ENCODE measurements at regions not wholly inside any gene's neighbourhood (a gene's known extent, or its start where the extent isn't known, plus 50 kb on each side); places are given as distances from the start of the nearest gene placed in this dataset.
A peak's percentile ranks its signal among the peaks of the same experiment; 100 is the strongest.

DNA sequence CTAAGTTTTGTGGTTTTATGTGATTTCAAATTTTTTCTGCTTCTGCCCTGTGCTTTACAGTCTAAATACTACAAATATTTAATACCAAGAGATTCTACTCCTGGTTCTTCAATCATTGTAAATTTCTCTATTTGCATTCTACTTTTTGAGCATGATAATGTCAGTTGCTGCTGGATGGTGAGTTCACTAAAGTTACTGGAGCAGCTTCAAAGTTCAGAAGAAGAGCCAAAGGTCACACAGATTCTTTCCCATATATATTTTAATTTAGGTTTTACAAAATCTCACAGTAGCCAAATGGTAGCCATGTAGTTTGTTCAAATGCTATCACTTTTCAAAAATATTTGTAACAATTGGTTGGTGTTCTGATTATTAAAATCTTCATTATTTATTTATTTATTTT is 378.7 kb downstream of the TMEM232 start:
- no peak for ATAC-seq
- no peak for DNase-seq
- no peak overlapping the region for H3K4me3 ChIP-seq
- TF ChIP-seq, protein P1, sequence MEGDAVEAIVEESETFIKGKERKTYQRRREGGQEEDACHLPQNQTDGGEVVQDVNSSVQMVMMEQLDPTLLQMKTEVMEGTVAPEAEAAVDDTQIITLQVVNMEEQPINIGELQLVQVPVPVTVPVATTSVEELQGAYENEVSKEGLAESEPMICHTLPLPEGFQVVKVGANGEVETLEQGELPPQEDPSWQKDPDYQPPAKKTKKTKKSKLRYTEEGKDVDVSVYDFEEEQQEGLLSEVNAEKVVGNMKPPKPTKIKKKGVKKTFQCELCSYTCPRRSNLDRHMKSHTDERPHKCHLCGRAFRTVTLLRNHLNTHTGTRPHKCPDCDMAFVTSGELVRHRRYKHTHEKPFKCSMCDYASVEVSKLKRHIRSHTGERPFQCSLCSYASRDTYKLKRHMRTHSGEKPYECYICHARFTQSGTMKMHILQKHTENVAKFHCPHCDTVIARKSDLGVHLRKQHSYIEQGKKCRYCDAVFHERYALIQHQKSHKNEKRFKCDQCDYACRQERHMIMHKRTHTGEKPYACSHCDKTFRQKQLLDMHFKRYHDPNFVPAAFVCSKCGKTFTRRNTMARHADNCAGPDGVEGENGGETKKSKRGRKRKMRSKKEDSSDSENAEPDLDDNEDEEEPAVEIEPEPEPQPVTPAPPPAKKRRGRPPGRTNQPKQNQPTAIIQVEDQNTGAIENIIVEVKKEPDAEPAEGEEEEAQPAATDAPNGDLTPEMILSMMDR (IDR thresholded peaks at IDR 0.05) = no peak
- H3K4me1 ChIP-seq = no peaks in the 10 kb centered on the region
- H3K27ac ChIP-seq = no peak overlapping the region
- intact Hi-C loops (cut with DNase I) = no loop called here
- H3K9me3 ChIP-seq = no peaks in the 10 kb centered on the region
- no peaks in the 10 kb centered on the region for H3K27me3 ChIP-seq (ENCODE audit: insufficient read depth in 3 of 3, low read length in 2 of 3)
- no peaks in the 10 kb centered on the region for H3K36me3 ChIP-seq (ENCODE audit: insufficient read depth in 1 of 2, low read depth in 1 of 2)

DNA sequence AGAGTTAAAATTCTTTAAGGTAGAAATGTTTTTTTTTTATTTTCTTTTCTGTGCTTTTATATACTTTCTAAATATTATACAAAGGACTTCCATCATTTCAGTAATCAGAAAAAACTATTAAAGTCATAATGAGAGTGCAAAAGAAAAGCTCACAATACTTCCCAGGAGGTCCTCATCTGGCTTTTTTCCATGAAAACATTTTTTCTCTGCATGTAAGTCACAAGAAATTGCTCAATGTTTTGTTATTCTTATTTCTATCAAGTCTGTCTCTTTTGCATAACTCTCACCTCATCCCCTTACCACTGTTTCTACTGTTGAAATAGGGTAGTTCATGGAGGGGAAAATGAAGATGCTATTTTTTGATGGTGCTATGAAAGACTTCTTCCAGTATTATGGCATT is 375.0 kb downstream of the TMEM232 start:
- no peak overlapping the region for H3K27ac ChIP-seq
- H3K36me3 ChIP-seq (ENCODE audit: insufficient read depth in 1 of 2, low read depth in 1 of 2) = no peaks in the 10 kb centered on the region
- no peaks in the 10 kb centered on the region for H3K9me3 ChIP-seq
- no peak for DNase-seq
- TF ChIP-seq, protein P1 (IDR thresholded peaks at IDR 0.05) = no peak
- H3K27me3 ChIP-seq (ENCODE audit: insufficient read depth in 3 of 3, low read length in 2 of 3) = no peaks in the 10 kb centered on the region
- intact Hi-C loops (cut with DNase I) = no loop called here
- H3K4me3 ChIP-seq = no peak overlapping the region
- no peaks in the 10 kb centered on the region for H3K4me1 ChIP-seq
- no peak for ATAC-seq

DNA sequence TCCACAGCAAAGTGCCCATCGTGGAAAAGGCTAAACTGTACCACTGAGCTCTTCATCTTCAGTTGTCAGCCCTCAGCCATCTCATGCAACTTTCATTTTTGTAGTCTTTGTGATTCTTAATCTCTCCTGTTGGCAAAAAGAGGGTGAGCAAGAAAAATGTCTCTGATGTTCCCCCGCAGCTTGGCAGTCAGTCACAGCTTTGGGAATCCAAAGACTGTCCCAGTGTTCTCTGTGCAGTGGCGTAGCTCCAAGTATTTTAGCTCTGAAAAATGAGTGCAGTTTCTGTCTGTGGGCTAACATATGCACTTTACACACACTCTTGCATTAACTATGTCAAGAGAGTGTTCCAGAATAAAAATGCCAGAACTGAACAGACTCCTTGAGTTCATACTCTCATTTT is 372.2 kb downstream of the TMEM232 start:
- intact Hi-C loops (cut with DNase I) = no loop called here
- Histone ChIP-seq H3K36me3 (ENCODE audit: insufficient read depth in 1 of 2, low read depth in 1 of 2) (no peaks in the 10 kb centered on the region), H3K27me3 (ENCODE audit: insufficient read depth in 3 of 3, low read length in 2 of 3) (no peaks in the 10 kb centered on the region), H3K4me3 (no peak overlapping the region), H3K9me3 (no peaks in the 10 kb centered on the region), H3K27ac (no peak overlapping the region), H3K4me1 (no peaks in the 10 kb centered on the region)
- ATAC-seq (no peak), DNase-seq (no peak)
- WGBS, 3 donors = 19 to 32% (median 23%) methylated on average over 3 of the region's 3 CpGs
- TF ChIP-seq, protein P1 (IDR thresholded peaks at IDR 0.05) = no peak

DNA sequence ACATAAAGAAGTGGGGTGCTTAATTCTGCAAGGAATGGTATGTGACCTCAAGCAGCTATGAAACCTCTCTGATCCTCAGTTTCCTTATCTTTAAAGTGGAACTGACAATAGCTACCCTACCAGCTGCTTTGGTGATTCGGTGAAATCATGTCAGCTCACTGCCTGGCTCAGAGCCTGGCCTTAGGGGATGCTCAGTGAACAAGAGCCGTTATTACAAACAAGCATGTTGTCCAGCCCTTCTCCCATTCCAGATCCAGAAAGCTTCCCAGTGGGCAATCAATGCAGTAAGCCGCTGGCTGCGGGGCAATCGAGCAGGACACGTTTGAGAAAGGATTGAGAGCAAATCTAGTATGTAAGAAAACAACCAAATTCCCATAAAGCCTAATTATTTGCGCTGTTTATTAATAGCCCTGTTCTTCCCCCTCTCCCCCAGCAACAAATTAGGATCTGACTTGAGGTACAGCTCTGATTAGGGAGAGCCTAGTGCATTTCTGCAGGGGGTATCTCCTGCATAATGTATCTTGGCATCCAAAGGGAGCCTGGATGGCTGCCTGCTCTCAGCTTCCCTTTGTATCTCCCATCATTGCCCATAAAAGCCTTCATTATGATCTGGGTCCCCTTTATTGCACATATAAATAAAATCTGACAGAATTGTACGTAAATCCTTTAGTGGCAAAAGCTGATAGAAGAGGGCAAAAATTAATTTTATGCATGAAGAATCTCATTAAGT is 371.4 kb downstream of the TMEM232 start:
- intact Hi-C loops (cut with DNase I) = no loop called here
- ATAC-seq (peak in 1 of 4 donors; percentile 43), DNase-seq (peak in 1 of 2 donors; percentile 70)
- H3K27me3 ChIP-seq (ENCODE audit: insufficient read depth in 3 of 3, low read length in 2 of 3) = no peaks in the 10 kb centered on the region
- no peak overlapping the region for H3K27ac ChIP-seq
- no peak overlapping the region for H3K4me3 ChIP-seq
- WGBS, 3 donors = 43 to 47% (median 47%) methylated on average over 8 of the region's 8 CpGs
- H3K9me3 ChIP-seq = no peaks in the 10 kb centered on the region
- TF ChIP-seq, protein P1 (IDR thresholded peaks at IDR 0.05) = no peak
- H3K36me3 ChIP-seq (ENCODE audit: insufficient read depth in 1 of 2, low read depth in 1 of 2) = no peaks in the 10 kb centered on the region
- H3K4me1 ChIP-seq = no peaks in the 10 kb centered on the region

DNA sequence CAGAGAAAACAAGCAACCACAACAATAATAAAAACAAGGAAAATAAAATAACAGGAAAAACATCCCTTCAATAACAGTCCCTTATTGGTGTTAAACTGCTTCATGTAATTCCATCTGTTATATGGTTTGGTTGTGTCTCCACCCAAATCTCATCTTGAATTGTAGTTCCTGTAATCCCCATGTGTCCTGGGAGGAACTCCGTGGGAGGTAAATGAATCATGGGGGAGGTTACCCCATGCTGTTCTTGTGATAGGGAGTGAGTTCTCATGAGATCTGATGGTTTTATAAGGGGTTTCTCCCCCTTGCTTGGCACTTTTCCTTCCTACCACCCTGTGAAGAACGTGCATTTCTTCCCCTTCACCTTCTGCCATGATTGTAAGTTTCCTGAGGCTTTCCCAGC is 369.8 kb downstream of the TMEM232 start:
- Histone ChIP-seq H3K36me3 (ENCODE audit: insufficient read depth in 1 of 2, low read depth in 1 of 2) (no peaks in the 10 kb centered on the region), H3K4me3 (no peak overlapping the region), H3K9me3 (no peaks in the 10 kb centered on the region), H3K27ac (no peak overlapping the region), H3K27me3 (ENCODE audit: insufficient read depth in 3 of 3, low read length in 2 of 3) (no peaks in the 10 kb centered on the region), H3K4me1 (no peaks in the 10 kb centered on the region)
- WGBS, 3 donors = 52 to 74% (median 74%) methylated on average over 2 of the region's 2 CpGs
- intact Hi-C loops (cut with DNase I) = no loop called here
- DNase-seq (no peak), ATAC-seq (no peak)
- TF ChIP-seq, protein P1 (IDR thresholded peaks at IDR 0.05) = no peak

All from psoas muscle (tissue), 7 donors.